SHP77 (cell line): ENCODE measurements at regions not wholly inside any gene's neighbourhood (a gene's known extent, or its start where the extent isn't known, plus 50 kb on each side); places are given as distances from the start of the nearest gene placed in this dataset.
"Not testable (repeated sequence)": the region's sequence is repeated elsewhere in the genome, so short reads cannot be mapped to it uniquely, and the experiment has no call there.

Experiments used
- DNase-seq, 2 experiments: peaks; one replicate each; lab custom pipeline; 2025; lab: John Stamatoyannopoulos, UW

- DNase-seq, result no peak
Measured at GRCh38 chr6:96276305-96276704, 245.3 kb upstream of the UFL1 start.

GRCh38 chr6:96276856-96277255 lies 244.8 kb upstream of the UFL1 start:
- no peak for DNase-seq

- DNase-seq, result no peak
Measured at GRCh38 chr6:96279084-96279483, 242.5 kb upstream of the UFL1 start.

GRCh38 chr6:96286503-96286902 lies 235.1 kb upstream of the UFL1 start:
- DNase-seq, result no peak

GRCh38 chr6:96299525-96299924 lies 222.1 kb upstream of the UFL1 start:
- no peak for DNase-seq

- DNase-seq, result no peak
Measured at GRCh38 chr6:96301023-96301422, 220.6 kb upstream of the UFL1 start.

GRCh38 chr6:96301781-96302180 lies 219.8 kb upstream of the UFL1 start:
- DNase-seq, result peak in 1 of 2 experiments; percentile 4

GRCh38 chr6:96302991-96303390 lies 218.6 kb upstream of the UFL1 start:
- DNase-seq, result no peak

- peak in 1 of 2 experiments; percentile 4 for DNase-seq
Measured at GRCh38 chr6:96304997-96305396, 216.6 kb upstream of the UFL1 start.

GRCh38 chr6:96330884-96331283 lies 190.7 kb upstream of the UFL1 start:
- DNase-seq, result no peak

GRCh38 chr6:96340164-96340563 lies 181.4 kb upstream of the UFL1 start:
- DNase-seq, result no peak

- DNase-seq, result no peak
Measured at GRCh38 chr6:96345501-96345900, 176.1 kb upstream of the UFL1 start.

GRCh38 chr6:96381246-96381645 lies 140.4 kb upstream of the UFL1 start:
- no peak for DNase-seq

- peak; percentile 90 to 94 for DNase-seq
Measured at GRCh38 chr6:96391776-96392360, 129.7 kb upstream of the UFL1 start.

GRCh38 chr6:96394727-96395126 lies 126.9 kb upstream of the UFL1 start:
- peak; percentile 30 to 45 for DNase-seq

GRCh38 chr6:96410467-96410866 lies 111.1 kb upstream of the UFL1 start:
- no peak for DNase-seq

- DNase-seq, result no peak
Measured at GRCh38 chr6:96420294-96420693, 101.3 kb upstream of the UFL1 start.

GRCh38 chr6:96433950-96434349 lies 87.7 kb upstream of the UFL1 start:
- DNase-seq, result no peak

GRCh38 chr6:96436398-96436797 lies 85.2 kb upstream of the UFL1 start:
- no peak for DNase-seq

GRCh38 chr6:96437228-96437627 lies 84.4 kb upstream of the UFL1 start:
- not testable (repeated sequence) for DNase-seq

GRCh38 chr6:96450082-96450769 lies 71.4 kb upstream of the UFL1 start:
- DNase-seq, result no peak

GRCh38 chr6:96450770-96451130 lies 70.9 kb upstream of the UFL1 start:
- DNase-seq, result no peak

GRCh38 chr6:96458771-96459170 lies 62.8 kb upstream of the UFL1 start:
- DNase-seq, result no peak
